HG02973 (cell line): ENCODE measurements at regions not wholly inside any gene's neighbourhood (a gene's known extent, or its start where the extent isn't known, plus 50 kb on each side); places are given as distances from the start of the nearest gene placed in this dataset.

Experiments used
- ATAC-seq: cut with Tn5 transposase; IDR thresholded peaks from one replicate; pipeline ENCODE4 v1.9.1; 2021; ENCODE audit warnings: moderate library complexity; ENCODE audit not compliant: unreplicated experiment

DNA sequence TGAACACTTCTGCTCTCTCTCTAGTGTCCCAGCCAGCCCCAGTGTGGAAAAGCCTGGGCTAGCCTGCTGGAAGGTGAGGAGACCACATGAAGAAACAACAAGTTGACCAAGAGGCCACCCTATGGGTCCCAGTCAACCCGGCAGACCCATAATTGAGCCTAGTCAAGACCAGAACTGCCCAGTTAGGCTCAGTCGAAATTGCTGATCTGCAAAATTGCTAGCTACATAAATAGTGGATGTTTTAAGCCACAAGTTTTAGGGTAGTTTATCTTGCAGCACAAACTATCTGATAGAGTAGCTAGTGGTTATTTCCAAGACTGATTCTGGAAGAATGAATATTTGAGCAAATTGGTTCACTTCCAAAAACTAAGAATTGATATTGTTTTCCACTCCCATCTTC is 82.3 kb upstream of the CCDC112 start:
- no peak for ATAC-seq

DNA sequence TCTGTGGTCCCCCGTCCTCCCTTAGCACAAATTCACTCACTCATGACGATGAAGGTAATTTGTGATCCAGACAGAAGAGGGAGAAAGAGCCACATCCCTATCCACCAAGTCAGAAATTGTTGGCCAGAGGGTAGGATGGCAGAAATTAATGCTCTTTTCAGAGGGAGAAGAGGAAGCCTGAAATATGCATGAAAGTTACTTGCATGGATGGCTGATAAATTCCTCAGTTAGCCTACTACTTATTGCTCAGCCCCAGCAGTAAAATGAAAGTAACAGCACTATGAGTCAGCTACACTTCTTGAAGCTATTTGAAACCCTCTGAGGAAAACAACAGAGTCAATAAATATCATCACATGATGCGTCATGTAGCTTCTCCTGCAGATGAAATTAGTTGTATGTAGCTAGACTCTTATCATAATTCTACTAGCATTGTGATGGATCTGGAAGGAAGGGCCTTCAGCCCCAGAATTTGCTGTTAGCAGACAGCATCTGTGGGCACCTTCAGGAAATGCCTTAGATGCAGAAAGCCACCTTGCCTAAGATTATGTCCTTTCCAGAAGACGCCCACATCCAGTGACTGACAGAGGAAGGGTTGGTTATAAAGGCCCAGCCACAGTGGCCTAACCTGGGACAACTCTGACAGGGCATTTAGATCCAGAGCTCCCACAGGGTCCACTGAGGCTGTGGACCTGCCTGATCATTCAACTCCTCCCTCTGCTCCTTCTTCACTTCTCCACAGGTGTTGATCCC is 81.2 kb upstream of the CCDC112 start:
- ATAC-seq: peak; percentile 51

DNA sequence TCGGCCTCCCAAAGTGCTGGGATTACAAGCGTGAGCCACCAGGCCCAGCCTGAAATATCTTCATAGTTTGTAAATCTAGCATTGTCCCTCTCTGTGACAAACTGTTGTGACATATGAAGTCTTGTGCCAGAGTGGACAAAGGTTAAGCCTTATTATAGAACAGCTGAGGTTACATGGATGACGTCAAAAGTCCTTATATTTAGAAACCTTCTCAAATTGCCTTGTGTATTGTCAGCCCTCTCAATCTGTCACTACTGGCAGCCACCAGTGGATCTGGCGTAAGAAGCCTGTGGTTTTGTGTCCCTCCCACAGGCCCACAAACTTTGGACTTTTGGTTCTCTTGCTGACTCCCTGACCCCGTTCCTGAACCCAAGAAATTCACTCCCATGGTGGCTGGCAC is 79.4 kb upstream of the CCDC112 start:
- no peak for ATAC-seq

DNA sequence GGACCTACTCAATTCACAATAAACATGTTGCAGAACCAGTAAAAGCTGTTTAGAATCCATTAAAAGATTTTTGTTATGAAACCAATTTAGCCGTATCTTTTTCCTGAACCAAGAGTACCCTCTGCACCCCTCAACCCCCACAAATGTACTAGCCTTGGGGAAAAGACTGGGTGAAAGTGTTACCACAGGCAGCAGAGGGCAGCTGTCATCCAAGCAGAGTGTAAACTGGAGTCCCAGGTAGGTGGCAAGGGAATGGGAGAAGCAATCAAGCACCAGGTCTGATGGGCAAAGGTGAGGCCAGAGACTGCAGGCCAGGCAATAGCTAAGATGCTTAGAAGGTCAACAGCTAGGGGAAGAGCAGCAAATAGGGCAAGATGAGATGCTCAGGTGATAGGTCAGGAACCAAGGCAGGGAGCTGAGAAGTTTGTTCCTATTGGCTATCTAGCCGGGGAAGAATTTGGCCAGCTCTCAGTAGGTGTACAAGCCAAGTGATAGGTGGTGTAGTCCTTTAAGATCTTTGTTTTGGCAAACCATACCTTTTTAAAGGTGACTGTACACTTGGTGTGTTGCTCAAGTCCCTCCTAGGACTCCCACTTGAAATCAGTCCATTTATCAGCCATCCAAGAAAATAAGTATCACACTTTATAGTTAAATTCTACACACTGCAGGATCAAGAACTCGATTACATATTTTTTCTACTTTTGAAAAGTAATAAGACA is 77.8 kb upstream of the CCDC112 start:
- ATAC-seq: no peak

DNA sequence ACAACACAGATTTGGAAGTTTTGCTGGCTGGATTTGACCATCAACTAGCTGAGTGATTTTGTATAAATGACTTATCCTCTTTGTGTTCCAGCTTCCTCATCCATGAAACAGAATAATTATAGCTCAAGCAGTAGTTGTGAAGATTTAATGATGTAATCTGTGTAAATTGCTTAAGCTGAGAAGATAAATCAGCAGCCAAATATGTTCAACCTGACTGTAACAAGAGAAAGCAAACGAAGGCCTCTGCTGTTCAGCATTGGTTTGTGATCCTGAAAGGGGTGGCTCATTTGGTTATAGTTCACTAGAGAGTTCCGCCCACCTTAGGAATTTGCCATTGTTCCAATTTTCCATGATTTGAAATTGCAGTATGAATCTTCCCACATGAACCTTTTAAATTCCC is 75.7 kb upstream of the CCDC112 start:
- ATAC-seq: no peak

DNA sequence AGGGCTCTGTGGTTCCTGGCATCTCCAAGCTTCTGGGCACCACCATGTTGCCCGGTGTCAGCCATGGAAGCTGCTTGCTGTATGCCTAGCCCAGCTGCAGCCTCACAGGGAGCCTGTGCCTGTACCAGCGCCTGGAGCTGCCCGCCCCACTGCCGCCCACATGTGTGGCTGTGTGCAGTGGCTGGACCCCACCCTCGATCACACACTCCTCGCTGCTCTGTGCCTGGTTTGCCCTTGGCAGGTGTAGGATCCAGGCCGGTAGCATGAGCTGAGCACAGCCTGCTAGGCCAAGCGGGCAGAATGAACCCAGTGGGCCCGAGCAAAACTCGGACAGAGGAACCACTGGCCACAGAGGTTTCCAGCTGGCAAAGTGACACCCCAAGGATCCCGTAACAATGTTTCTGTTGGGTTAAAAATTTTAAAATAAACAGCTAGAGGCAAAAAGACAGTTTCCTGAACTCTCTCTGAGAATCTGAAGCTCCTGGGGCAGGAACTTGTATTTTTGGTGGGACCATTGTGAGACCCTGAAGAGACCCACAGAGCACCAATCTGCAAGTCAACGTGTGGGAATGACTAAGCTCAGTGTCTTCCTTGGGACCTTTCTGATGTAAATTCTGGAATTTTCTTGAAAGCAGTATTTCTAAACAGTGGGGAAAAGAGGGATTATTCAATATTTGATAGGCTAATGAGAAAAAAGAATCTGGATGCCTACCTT is 73.1 kb upstream of the CCDC112 start:
- no peak for ATAC-seq

DNA sequence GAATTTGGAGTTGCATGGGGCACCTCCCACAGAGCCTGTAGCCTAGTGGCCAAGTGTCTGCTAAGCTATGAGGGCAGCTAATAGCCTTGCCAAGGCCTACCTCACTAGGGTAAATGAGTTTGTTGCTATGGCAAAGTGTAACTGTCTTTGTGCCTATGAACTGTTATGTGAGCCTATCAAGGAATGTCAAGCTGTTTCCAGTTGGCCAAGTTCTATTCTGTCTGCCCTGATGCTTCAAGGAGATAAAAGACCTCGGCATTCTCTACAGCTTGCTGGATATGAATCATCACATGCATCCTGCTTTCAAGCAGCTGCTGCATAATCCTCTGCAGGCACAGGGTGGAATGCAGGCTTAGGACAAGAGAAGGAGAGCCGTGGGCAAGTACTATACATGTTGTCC is 69.8 kb upstream of the CCDC112 start:
- no peak for ATAC-seq

DNA sequence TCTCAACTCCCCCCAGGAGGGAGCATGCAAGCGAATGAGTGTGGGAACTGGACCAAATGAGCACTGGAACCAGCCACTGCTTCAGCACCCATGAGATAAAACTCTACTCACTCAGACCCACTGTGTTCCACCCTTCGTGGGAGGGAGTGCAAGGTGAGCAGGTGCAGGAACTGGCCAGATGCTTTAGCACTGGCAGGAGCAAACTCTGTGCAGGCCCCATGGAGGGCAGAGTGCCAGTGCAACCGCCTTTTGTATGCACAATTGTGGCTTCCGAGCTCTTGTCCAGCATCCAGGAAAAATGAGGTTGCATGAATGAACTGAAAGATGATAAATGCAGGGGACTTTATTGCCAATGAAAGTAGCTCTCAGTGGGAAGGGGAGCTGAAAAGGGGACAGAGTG is 67.4 kb upstream of the CCDC112 start:
- ATAC-seq: no peak

DNA sequence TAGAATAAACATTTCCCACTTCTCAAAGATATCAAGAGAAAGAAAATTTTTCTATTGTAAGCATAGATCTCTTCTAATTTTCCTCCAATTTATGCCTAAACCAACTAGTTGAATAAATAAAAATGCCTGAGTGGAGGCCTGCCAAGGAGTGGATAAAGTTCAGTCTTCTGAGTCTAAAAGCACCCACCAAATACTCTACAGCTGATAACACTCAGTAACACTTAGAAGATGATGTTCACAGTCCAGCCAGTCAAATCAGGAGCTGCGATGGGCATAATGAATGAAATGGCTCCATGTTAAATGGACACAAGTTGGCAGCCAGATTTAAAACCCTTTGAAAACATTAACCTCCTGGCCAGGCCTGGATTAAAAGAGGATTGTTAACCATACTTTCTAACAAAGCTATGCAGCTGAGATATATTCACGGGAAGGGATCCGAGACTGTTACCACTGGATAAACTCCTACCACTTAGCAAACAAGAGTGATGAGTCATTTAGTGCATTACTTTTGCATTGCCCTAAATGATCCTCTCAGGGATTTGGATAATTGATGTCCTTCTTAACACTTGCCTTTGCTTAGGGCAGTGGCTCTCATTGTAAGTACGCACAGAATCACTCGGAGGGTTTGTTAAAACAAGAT is 63.7 kb upstream of the CCDC112 start:
- no peak for ATAC-seq

DNA sequence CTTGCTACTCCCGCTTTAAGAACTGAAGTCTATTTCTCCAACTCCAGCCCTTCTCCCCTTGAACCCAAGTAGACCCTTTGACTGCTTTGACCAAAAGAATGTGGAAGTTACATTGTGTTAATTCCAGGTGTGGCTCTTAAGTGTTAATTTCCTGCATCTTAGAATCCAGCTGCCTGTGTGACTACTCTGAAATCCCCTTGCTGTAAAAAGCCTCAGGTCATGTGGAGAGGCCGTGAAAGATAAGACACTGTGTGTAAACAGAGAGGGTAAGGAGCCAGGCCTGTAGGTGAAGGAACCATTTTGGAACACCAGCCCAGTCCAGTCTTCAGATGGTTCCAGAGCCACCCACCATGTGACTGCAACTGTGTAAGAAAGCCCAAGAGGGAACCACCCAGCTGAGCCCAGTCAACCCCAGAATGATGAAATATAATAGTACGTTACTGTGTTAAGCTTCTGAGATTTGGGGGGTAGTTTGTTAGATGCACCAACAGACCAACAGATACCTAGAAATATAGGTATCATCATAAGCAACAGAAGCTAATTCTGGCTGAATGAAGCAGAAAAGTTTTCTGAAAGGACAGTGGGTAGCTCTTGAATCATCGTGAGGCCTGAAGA is 59.4 kb upstream of the CCDC112 start:
- no peak for ATAC-seq

DNA sequence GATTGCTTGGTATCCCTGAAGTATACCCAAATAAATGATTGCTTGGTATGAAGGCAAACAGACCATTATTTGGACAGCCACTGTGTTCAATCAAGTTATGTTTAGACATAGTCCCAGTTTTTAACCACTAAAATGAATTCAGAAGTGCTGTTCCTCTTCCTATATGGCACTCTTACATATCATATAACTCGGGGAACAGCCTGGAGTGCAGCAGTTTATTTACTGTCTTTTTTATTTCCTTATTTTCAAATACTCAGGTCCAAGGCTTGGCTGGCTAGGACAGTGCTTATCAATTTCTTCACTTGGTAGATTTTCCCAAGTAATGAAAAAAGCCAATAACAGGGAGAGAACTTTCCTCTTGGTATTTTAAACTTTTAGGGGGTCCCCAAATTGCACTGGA is 58.6 kb upstream of the CCDC112 start:
- ATAC-seq: no peak

DNA sequence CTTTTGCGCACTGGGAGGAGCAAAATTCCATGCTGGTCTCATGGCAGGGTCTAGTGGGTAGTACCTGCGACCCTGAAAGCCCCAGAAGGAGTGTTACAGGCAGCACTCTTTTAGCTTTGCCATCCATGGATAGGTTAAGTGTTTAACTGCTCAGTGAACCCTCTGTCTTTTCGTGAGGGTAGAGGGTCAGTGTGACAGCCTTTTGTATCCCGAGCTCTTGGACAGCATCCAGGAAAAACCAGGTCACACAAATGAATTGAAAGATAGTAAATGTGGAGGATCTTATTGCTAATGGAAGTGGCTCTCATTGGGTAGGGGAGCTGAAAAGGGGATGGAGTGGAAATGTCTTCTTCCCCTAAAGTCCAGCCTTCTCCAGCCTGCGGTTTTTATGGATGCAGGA is 57.8 kb upstream of the CCDC112 start:
- no peak for ATAC-seq

DNA sequence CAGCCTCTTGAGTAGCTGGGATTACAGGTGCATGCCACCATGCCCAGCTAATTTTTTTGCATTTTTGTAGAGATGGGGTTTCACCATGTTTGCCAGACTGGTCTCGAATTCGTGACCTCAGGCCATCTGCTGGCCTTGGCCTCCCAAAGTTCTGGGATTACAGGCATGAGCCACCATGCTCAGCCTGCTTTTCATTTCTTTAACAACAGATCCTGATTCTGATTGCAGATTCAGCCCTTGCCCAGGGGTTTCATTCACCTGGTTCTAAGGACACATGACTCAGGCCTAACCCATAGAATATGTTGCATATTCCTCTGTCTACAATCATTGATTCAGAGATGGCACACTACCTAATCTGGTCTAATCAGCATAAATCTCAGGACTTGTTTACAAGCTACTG is 56.1 kb upstream of the CCDC112 start:
- ATAC-seq: no peak

DNA sequence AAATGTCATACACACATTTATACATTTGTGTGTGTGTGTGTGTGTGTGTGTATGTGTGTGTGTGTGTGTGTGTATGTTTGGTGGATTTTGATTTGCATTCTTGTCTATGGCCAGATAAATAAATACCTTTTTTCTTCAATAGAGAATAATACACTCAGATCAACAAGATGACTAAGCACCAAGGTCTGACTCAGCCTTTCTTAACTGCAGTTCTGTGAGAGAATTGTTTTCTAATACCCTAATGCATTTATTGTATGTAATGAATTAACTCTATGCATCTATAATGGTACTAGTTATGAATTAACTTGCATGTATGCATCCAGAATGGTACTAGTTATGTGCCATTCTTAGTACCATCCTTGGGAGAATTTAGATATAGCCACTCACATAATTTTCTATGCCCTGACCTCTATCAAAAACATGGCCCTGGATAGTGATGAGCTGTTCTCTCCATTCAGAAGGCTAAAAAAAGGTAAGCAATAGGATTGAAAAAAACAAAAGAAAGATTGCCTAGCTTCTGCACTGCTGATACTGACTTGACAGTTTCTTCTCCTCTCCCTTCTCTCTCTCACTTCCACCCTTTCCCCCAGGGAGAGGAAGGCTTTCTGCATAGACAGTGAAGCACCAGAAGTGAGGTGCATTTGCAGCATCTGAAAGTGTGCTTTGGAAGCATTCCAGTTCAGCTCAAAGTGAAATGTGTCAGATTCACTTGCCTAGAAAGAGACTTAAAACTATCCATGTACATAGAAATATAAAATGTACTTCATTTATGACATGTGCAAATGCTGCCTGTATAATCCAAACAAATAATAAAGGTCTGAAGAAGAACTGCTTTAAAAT is 55.1 kb upstream of the CCDC112 start:
- ATAC-seq: no peak

DNA sequence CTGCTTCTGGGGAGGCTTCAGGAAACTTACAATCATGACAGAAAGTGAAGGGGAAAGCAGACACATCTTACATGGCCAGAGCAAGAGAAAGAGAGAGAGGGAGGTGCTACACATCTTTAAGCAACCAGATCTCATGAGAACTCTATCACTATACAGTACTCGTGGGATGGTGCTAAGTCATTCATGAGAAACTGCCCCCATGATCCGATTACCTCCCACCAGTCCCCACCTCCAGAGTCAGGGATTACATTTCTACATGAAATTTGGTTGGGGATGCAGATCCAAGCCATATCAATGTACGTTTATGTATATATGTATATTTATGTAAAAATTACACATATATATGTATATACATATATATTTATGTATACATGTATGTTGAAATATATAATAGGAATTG is 54.4 kb upstream of the CCDC112 start:
- no peak for ATAC-seq

DNA sequence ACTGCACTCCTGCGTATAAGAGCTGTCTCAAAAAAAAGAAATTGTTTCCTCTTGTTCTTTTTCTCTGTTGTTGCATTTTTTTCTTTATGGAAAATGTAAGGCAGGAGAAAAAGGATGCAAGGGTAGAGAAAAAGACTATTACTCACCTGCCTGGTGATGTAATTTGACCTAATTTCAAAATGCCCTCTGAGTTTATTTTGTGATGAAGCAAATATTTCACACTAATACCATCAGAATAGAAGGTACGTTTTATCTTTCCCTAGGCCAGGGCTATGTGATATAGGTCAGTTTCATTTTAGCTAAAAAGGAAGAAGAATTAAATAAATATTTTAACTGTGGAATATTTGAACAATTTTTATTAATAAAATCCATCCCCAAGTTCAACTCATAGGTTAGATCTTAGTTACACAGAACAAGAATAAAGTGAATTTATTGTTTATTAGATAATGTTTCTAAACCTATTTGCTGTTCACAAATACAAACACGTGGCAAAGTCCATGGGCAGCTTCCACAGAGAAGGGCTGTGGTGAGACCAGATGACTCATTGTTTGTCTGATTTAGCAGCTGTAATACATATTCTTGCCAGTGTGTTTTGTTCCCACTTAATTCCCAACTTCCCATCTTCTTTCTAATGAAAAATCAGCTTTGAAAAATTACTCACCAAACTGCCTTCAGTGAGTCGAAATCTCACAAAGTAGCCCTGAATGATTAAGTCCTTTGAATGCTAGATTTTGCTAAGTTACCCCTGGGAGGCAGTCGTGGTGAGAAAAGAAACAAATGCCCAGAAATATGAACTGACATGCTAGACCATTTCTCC is 52.8 kb upstream of the CCDC112 start:
- no peak for ATAC-seq

DNA sequence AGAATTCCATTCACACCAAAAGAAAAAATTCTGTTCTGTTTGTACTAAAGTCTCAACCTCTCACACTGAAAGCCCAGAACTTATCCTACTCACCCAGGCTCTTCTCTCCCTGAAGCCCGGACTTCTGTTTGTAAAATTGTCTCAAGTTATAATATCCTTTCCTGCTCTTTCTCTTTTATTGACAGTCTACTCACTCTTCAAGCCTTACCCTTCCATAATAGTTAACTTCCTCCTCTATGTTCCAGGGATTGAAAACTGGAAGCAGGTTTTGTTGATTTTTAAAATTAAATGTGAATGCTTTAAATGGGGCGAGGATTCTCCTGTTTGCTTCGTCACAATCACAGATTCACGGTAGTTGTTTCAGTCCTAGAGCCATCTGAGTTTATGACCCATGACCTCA is 51.7 kb upstream of the CCDC112 start:
- no peak for ATAC-seq
